Gastroesophageal sphincter (tissue), 2 donors: ENCODE measurements at regions not wholly inside any gene's neighbourhood (a gene's known extent, or its start where the extent isn't known, plus 50 kb on each side); places are given as distances from the start of the nearest gene placed in this dataset.

ENCODE experiments used
- POLR2A ChIP-seq, 2 donors: fragments of 450-650 bp; IDR thresholded peaks; one replicate each; pipeline ENCODE4 v1.6.1; 2017; ENCODE audit warnings: antibody characterized with exemption in 2 of 2, mild to moderate bottlenecking in 2 of 2, moderate library complexity in 1 of 2
- POLR2AphosphoS5 ChIP-seq: sonication (generic); formaldehyde crosslinking; IDR thresholded peaks from one replicate; pipeline ENCODE4 v1.6.1; 2017; ENCODE audit warnings: antibody characterized with exemption

GRCh38 chr2:185284696-185285095 is 453.9 kb upstream of the FSIP2 start:
- TF ChIP-seq POLR2A (IDR thresholded peaks at IDR 0.05) (no peak), POLR2AphosphoS5 (no peak)
